WTC11 (cell line): ENCODE measurements at regions not wholly inside any gene's neighbourhood (a gene's known extent, or its start where the extent isn't known, plus 50 kb on each side); places are given as distances from the start of the nearest gene placed in this dataset.

Source experiments
- ATAC-seq: fragments of 200-7000 bp; cut with Tn5 transposase; 2 replicates; pipeline ENCODE4 v1.10.0; 2021; ENCODE audit warnings: mild to moderate bottlenecking, moderate library complexity
- CTCF ChIA-PET: fragments of 300-600 bp; sonication (Branson Sonifier 250); formaldehyde crosslinking; loops from one replicate; lab custom pipeline; 2021; ENCODE audit warnings: antibody characterized with exemption; lab: Charles Lee
- POLR2A ChIA-PET: fragments of 350-600 bp; sonication (Branson Sonifier 250); formaldehyde crosslinking; loops from one replicate; lab custom pipeline; 2021; ENCODE audit warnings: antibody characterized with exemption; lab: Charles Lee
- DNase-seq: peaks from one replicate; pipeline ENCODE4 v3.0.0; 2021; ENCODE audit warnings: low spot score
- H3K27ac Mint-ChIP-seq: 2 replicates; pipeline ENCODE4 v1.8.0; 2021; ENCODE audit warnings: mixed read lengths
- H3K27me3 Mint-ChIP-seq: 2 replicates; pipeline ENCODE4 v1.8.0; 2021; ENCODE audit warnings: low read depth, mild to moderate bottlenecking, moderate library complexity, mixed read lengths
- H3K36me3 Mint-ChIP-seq: 2 replicates; pipeline ENCODE4 v1.8.0; 2021; ENCODE audit warnings: mixed read lengths
- H3K4me1 Mint-ChIP-seq: 2 replicates; pipeline ENCODE4 v1.8.0; 2022; ENCODE audit warnings: mixed read lengths
- H3K4me3 Mint-ChIP-seq: 2 replicates; pipeline ENCODE4 v1.8.0; 2021; ENCODE audit warnings: mild to moderate bottlenecking, moderate library complexity, mixed read lengths
- H3K9me3 Mint-ChIP-seq: 2 replicates; pipeline ENCODE4 v1.8.0; 2021; ENCODE audit warnings: mixed read lengths
- ATF1 ChIP-seq: sonication (generic); formaldehyde crosslinking; IDR thresholded peaks from 2 replicates; pipeline ENCODE4 v1.8.1; 2023; ENCODE audit warnings: mild to moderate bottlenecking, moderate library complexity, missing genetic modification reagents
- CREM ChIP-seq: sonication (generic); formaldehyde crosslinking; IDR thresholded peaks from 2 replicates; pipeline ENCODE4 v1.8.1; 2022; ENCODE audit warnings: mild to moderate bottlenecking, missing genetic modification reagents, moderate library complexity
- ETV6 ChIP-seq: sonication (generic); formaldehyde crosslinking; IDR thresholded peaks from 2 replicates; pipeline ENCODE4 v1.8.1; 2022; ENCODE audit warnings: mild to moderate bottlenecking, missing genetic modification reagents
- FOXP1 ChIP-seq: sonication (generic); formaldehyde crosslinking; IDR thresholded peaks from 2 replicates; pipeline ENCODE4 v1.8.0; 2022; ENCODE audit warnings: missing genetic modification reagents, mild to moderate bottlenecking, moderate library complexity, borderline replicate concordance
- GTF2I ChIP-seq: fragments of 250-450 bp; sonication (Bioruptor Pico); conservative IDR thresholded peaks from 2 replicates; pipeline ENCODE4 v1.4.0; 2021; ENCODE audit warnings: mild to moderate bottlenecking
- HMGA2 ChIP-seq: fragments of 250-450 bp; sonication (Bioruptor Pico); IDR thresholded peaks from 2 replicates; pipeline ENCODE4 v1.4.0; 2021; ENCODE audit warnings: mild to moderate bottlenecking, moderate library complexity
- MXD4 ChIP-seq: fragments of 250-450 bp; sonication (Bioruptor Pico); IDR thresholded peaks from 2 replicates; pipeline ENCODE4 v1.8.0; 2021; ENCODE audit warnings: mild to moderate bottlenecking, moderate library complexity, borderline replicate concordance
- NR2C2 ChIP-seq: sonication (generic); formaldehyde crosslinking; IDR thresholded peaks from 2 replicates; pipeline ENCODE4 v1.8.0; 2022; ENCODE audit warnings: mild to moderate bottlenecking, missing genetic modification reagents
- RELA ChIP-seq: sonication (generic); formaldehyde crosslinking; IDR thresholded peaks from 2 replicates; pipeline ENCODE4 v1.8.1; 2022; ENCODE audit warnings: missing genetic modification reagents, mild to moderate bottlenecking, borderline replicate concordance
- SMAD3 ChIP-seq: sonication (generic); formaldehyde crosslinking; IDR thresholded peaks from 2 replicates; pipeline ENCODE4 v1.8.0; 2022; ENCODE audit warnings: missing genetic modification reagents, mild to moderate bottlenecking, borderline replicate concordance
- ZNF232 ChIP-seq: sonication (generic); formaldehyde crosslinking; IDR thresholded peaks from 2 replicates; pipeline ENCODE4 v1.8.0; 2022; ENCODE audit warnings: mild to moderate bottlenecking, missing genetic modification reagents
- ZNF396 ChIP-seq: fragments of 250-450 bp; sonication (Bioruptor Pico); IDR thresholded peaks from 2 replicates; pipeline ENCODE4 v1.8.0; 2021; ENCODE audit warnings: mild to moderate bottlenecking, moderate library complexity, borderline replicate concordance
- TF ChIP-seq, protein P1 (sequence below): sonication (generic); formaldehyde crosslinking; IDR thresholded peaks from 2 replicates; pipeline ENCODE4 v1.8.1; 2022; ENCODE audit warnings: missing genetic modification reagents, borderline replicate concordance
- TF ChIP-seq, protein P2 (sequence below): sonication (generic); formaldehyde crosslinking; IDR thresholded peaks from 2 replicates; pipeline ENCODE4 v1.8.0; 2023; ENCODE audit warnings: missing genetic modification reagents, mild to moderate bottlenecking, borderline replicate concordance
- TF ChIP-seq, protein P3 (sequence below): fragments of 250-450 bp; sonication (Bioruptor Pico); IDR thresholded peaks from 2 replicates; pipeline ENCODE4 v1.8.0; 2021; ENCODE audit warnings: mild to moderate bottlenecking
- TF ChIP-seq, protein P4 (sequence below): fragments of 250-450 bp; sonication (Bioruptor Pico); conservative IDR thresholded peaks from 2 replicates; pipeline ENCODE4 v1.9.0; 2021; ENCODE audit warnings: mild to moderate bottlenecking

DNA sequence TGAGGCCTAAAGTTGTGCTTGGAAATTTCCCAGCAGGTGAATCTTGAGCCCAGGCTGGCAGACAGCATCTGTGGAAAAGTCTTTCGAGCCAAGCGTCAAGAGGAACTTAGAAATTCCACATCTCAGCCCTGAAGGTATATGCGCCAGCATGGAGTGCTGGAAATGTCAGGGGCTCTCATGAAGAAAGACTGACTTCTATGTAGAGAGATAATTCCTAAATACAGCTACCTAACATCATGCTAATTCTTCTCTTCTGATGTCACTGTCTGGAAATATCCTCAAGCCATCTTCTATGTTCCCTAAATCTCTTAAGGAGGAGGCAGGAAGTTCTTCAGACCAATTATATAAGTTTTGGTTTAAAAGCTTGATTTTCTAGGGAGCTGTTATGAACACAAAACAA is 492.4 kb upstream of the MARCKS start:
- H3K9me3 Mint-ChIP-seq = no peaks in the 10 kb centered on the region
- POLR2A ChIA-PET = no interaction called here
- no peak for DNase-seq
- H3K4me3 Mint-ChIP-seq = no peak overlapping the region
- peaks cover 43% of the 10 kb centered on the region for H3K4me1 Mint-ChIP-seq
- CTCF ChIA-PET = no interaction called here
- no peak overlapping the region for H3K27ac Mint-ChIP-seq
- no peak for ATAC-seq
- TF ChIP-seq CREM (no peak), ATF1 (no peak), SMAD3 (no peak), ETV6 (CRISPR knock-in tag) (no peak), ZNF396 (CRISPR knock-in tag) (no peak), NR2C2 (CRISPR knock-in tag) (no peak), FOXP1 (no peak), HMGA2 (no peak)
- TF ChIP-seq, protein P1, sequence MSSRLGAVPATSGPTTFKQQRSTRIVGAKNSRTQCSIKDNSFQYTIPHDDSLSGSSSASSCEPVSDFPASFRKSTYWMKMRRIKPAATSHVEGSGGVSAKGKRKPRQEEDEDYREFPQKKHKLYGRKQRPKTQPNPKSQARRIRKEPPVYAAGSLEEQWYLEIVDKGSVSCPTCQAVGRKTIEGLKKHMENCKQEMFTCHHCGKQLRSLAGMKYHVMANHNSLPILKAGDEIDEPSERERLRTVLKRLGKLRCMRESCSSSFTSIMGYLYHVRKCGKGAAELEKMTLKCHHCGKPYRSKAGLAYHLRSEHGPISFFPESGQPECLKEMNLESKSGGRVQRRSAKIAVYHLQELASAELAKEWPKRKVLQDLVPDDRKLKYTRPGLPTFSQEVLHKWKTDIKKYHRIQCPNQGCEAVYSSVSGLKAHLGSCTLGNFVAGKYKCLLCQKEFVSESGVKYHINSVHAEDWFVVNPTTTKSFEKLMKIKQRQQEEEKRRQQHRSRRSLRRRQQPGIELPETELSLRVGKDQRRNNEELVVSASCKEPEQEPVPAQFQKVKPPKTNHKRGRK (CRISPR knock-in tag) = no peak
- TF ChIP-seq, protein P2, sequence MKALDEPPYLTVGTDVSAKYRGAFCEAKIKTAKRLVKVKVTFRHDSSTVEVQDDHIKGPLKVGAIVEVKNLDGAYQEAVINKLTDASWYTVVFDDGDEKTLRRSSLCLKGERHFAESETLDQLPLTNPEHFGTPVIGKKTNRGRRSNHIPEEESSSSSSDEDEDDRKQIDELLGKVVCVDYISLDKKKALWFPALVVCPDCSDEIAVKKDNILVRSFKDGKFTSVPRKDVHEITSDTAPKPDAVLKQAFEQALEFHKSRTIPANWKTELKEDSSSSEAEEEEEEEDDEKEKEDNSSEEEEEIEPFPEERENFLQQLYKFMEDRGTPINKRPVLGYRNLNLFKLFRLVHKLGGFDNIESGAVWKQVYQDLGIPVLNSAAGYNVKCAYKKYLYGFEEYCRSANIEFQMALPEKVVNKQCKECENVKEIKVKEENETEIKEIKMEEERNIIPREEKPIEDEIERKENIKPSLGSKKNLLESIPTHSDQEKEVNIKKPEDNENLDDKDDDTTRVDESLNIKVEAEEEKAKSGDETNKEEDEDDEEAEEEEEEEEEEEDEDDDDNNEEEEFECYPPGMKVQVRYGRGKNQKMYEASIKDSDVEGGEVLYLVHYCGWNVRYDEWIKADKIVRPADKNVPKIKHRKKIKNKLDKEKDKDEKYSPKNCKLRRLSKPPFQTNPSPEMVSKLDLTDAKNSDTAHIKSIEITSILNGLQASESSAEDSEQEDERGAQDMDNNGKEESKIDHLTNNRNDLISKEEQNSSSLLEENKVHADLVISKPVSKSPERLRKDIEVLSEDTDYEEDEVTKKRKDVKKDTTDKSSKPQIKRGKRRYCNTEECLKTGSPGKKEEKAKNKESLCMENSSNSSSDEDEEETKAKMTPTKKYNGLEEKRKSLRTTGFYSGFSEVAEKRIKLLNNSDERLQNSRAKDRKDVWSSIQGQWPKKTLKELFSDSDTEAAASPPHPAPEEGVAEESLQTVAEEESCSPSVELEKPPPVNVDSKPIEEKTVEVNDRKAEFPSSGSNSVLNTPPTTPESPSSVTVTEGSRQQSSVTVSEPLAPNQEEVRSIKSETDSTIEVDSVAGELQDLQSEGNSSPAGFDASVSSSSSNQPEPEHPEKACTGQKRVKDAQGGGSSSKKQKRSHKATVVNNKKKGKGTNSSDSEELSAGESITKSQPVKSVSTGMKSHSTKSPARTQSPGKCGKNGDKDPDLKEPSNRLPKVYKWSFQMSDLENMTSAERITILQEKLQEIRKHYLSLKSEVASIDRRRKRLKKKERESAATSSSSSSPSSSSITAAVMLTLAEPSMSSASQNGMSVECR (CRISPR knock-in tag) = no peak
- TF ChIP-seq, protein P3, sequence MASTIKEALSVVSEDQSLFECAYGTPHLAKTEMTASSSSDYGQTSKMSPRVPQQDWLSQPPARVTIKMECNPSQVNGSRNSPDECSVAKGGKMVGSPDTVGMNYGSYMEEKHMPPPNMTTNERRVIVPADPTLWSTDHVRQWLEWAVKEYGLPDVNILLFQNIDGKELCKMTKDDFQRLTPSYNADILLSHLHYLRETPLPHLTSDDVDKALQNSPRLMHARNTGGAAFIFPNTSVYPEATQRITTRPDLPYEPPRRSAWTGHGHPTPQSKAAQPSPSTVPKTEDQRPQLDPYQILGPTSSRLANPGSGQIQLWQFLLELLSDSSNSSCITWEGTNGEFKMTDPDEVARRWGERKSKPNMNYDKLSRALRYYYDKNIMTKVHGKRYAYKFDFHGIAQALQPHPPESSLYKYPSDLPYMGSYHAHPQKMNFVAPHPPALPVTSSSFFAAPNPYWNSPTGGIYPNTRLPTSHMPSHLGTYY (CRISPR knock-in tag) = no peak
- no peaks in the 10 kb centered on the region for H3K36me3 Mint-ChIP-seq
- H3K27me3 Mint-ChIP-seq = no peaks in the 10 kb centered on the region

DNA sequence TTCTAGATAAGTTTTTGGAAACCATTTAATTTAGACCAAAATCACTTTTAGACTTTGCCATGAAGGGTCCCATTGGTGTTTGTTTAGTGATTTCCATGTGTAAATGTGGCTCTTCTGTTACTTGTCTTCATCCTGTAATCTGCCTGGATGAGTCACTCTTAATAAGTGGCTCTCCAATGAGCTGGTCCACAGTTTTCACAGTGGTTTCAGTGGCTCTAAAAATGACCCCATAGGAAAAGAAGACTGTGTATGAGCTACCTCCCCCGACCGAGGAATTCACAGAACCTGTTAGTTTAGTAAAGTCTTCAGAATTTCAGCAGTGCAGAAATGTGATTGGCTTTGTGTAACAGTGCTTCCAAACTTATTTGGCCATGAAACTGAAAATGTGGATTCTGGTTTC is 492.0 kb upstream of the MARCKS start:
- DNase-seq (no peak), ATAC-seq (no peak)
- TF ChIP-seq, protein P4, sequence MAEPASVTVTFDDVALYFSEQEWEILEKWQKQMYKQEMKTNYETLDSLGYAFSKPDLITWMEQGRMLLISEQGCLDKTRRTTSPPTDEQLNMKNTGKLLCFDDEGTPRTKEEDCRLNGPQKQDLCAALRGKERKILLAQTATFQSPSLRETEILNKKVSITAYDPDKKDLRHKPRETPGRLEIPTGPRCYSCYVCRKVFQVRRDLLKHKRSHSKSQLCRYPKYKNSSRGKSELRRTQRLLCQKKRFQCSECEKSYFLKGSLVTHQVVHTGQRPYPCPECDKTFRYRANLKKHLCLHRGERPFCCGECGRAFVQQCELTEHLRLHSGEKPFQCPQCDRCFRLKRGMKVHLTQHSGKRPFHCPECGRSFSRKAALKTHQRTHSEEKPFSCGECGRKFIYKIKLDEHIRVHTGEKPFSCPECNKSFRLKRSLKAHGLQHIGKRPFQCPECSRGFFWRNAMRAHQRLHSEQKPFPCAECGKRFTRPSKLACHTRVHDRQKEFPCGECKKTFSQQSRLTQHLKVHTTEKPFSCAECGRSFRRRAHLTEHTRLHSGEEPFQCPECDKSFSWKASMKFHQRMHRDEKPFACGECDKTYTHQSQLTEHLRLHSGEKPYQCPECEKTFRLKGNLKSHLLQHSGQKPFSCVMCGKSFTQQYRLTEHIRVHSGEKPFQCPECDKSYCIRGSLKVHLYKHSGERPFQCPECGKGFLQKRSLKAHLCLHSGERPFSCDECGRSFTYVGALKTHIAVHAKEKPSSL (CRISPR knock-in tag) = no peak
- TF ChIP-seq GTF2I (CRISPR knock-in tag) (no peak), MXD4 (CRISPR knock-in tag) (no peak), RELA (CRISPR knock-in tag) (no peak), ZNF232 (CRISPR knock-in tag) (no peak), HMGA2 (no peak)
- no peaks in the 10 kb centered on the region for H3K9me3 Mint-ChIP-seq
- no peak overlapping the region for H3K27ac Mint-ChIP-seq
- peaks cover 38% of the 10 kb centered on the region for H3K4me1 Mint-ChIP-seq
- H3K36me3 Mint-ChIP-seq = no peaks in the 10 kb centered on the region
- ChIA-PET CTCF (no interaction called here), POLR2A (no interaction called here)
- no peak overlapping the region for H3K4me3 Mint-ChIP-seq
- H3K27me3 Mint-ChIP-seq = no peaks in the 10 kb centered on the region
